Erythroblast (primary cell): ENCODE measurements at regions not wholly inside any gene's neighbourhood (a gene's known extent, or its start where the extent isn't known, plus 50 kb on each side); places are given as distances from the start of the nearest gene placed in this dataset.
"Not testable (repeated sequence)": the region's sequence is repeated elsewhere in the genome, so short reads cannot be mapped to it uniquely, and the experiment has no call there.

ENCODE experiments used
- GATA1 ChIP-seq: IDR thresholded peaks from 2 replicates; pipeline ENCODE4 v1.6.1; 2011; ENCODE audit warnings: low read depth, mild to moderate bottlenecking, control low read depth, low read length, moderate library complexity
- POLR2A ChIP-seq: IDR thresholded peaks from 2 replicates; pipeline ENCODE4 v1.6.1; 2011; ENCODE audit warnings: mild to moderate bottlenecking, low read length

DNA sequence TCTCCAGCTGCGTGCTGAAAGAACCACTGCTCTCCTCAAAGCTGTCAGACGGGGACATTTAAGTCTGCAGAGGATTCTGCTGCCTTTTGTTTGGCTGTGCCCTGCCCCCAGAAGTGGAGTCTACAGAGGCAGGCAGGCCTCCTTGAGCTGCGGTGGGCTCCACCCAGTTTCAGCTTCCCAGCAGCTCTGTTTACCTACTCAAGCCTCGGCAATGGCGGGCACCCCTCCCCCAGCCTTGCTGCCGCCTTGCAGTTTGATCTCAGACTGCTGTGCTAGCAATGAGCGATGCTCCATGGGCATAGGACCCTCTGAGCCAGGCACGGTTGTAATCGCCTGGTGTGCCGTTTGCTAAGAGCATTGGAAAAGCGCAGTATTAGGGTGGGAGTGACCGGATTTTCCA lies 213.2 kb downstream of the MEIS1 start:
- not testable (repeated sequence) for TF ChIP-seq POLR2A, GATA1
